Urinary bladder (tissue), 3 donors: ENCODE measurements at regions not wholly inside any gene's neighbourhood (a gene's known extent, or its start where the extent isn't known, plus 50 kb on each side); places are given as distances from the start of the nearest gene placed in this dataset.

Experiments
- DNase-seq: peaks from one replicate; pipeline ENCODE4 v3.0.0-alpha.2; 2015; ENCODE audit errors: extremely low spot score
- H3K27ac ChIP-seq: one replicate; pipeline ENCODE4 v1.5.1; 2013; ENCODE audit warnings: low read depth, mild to moderate bottlenecking, moderate library complexity
- H3K36me3 ChIP-seq: one replicate; pipeline ENCODE4 v1.6.1; 2013; ENCODE audit warnings: mild to moderate bottlenecking, moderate library complexity; ENCODE audit not compliant: insufficient read depth
- H3K4me1 ChIP-seq: one replicate; pipeline ENCODE4 v1.6.1; 2013; ENCODE audit warnings: mild to moderate bottlenecking, moderate library complexity; ENCODE audit not compliant: insufficient read depth
- H3K4me3 ChIP-seq: one replicate; pipeline ENCODE4 v1.5.1; 2013; ENCODE audit warnings: low read depth, low read length
- WGBS: extraction: QIAGEN DNeasy Blood & Tissue Kit; methylation state at CpG from one replicate; pipeline ENCODE4 v1.1.7; 2013; 5-methylcytosine and 5-hydroxymethylcytosine counted together
- donor health status: healthy with polysubstance abuse.
- donor health status: healthy.

- Histone ChIP-seq H3K36me3 (no peaks in the 10 kb centered on the region), H3K27ac (no peak overlapping the region), H3K4me1 (no peaks in the 10 kb centered on the region), H3K4me3 (no peak overlapping the region)
- no peak for DNase-seq
These were observed 244.6 kb upstream of the RND3 start for GRCh38 chr2:150732064-150732463.

- H3K36me3 ChIP-seq: no peaks in the 10 kb centered on the region
- H3K4me3 ChIP-seq: no peak overlapping the region
- no peak overlapping the region for H3K27ac ChIP-seq
- H3K4me1 ChIP-seq: no peaks in the 10 kb centered on the region
- WGBS: 90% methylated on average over 4 of the region's 4 CpGs
- no peak for DNase-seq
These were observed 242.1 kb upstream of the RND3 start for GRCh38 chr2:150729495-150729955.

- H3K36me3 ChIP-seq: no peaks in the 10 kb centered on the region
- no peak for DNase-seq
- no peaks in the 10 kb centered on the region for H3K4me1 ChIP-seq
- WGBS: 82% methylated on average over 1 of the region's 1 CpG
- no peak overlapping the region for H3K27ac ChIP-seq
- H3K4me3 ChIP-seq: no peak overlapping the region
These were observed 230.8 kb upstream of the RND3 start for GRCh38 chr2:150718280-150718679.

- Histone ChIP-seq H3K4me1 (no peaks in the 10 kb centered on the region), H3K36me3 (no peaks in the 10 kb centered on the region), H3K27ac (no peak overlapping the region), H3K4me3 (no peak overlapping the region)
- no peak for DNase-seq
- 91% methylated on average over 1 of the region's 1 CpG for WGBS
These were observed 228.7 kb upstream of the RND3 start for GRCh38 chr2:150716186-150716585.

GRCh38 chr2:150715501-150715900 is 228.0 kb upstream of the RND3 start:
- H3K36me3 ChIP-seq: no peaks in the 10 kb centered on the region
- no peak for DNase-seq
- H3K4me1 ChIP-seq: no peaks in the 10 kb centered on the region
- 94% methylated on average over 4 of the region's 4 CpGs for WGBS
- no peak overlapping the region for H3K27ac ChIP-seq
- H3K4me3 ChIP-seq: no peak overlapping the region

DNA sequence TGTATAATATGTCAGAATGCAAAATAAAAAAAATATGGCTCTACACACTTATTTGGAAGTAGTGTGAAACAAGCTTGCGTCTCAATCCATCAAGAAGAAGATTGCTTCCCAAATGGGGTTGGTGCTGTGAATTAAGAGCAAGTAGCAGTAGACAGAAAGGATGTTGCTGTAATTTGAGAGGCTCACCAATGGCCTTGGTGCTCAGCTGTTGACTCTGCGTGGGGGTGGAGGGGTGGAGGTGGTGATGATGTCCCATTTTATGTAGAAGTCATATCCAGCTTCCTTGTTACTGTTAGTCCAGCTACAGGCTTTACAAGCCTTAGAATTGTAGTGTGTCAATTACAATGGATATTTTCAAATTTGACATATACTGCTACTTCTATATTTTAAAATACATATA is 223.4 kb upstream of the RND3 start:
- DNase-seq: no peak
- no peak overlapping the region for H3K4me3 ChIP-seq
- WGBS: 74% methylated on average over 2 of the region's 2 CpGs
- no peak overlapping the region for H3K27ac ChIP-seq
- no peaks in the 10 kb centered on the region for H3K36me3 ChIP-seq
- no peaks in the 10 kb centered on the region for H3K4me1 ChIP-seq

- WGBS: 79% methylated on average over 3 of the region's 3 CpGs
- no peak for DNase-seq
- Histone ChIP-seq H3K36me3 (no peaks in the 10 kb centered on the region), H3K4me3 (no peak overlapping the region), H3K4me1 (no peaks in the 10 kb centered on the region), H3K27ac (no peak overlapping the region)
These were observed 222.6 kb upstream of the RND3 start for GRCh38 chr2:150710041-150710440.

DNA sequence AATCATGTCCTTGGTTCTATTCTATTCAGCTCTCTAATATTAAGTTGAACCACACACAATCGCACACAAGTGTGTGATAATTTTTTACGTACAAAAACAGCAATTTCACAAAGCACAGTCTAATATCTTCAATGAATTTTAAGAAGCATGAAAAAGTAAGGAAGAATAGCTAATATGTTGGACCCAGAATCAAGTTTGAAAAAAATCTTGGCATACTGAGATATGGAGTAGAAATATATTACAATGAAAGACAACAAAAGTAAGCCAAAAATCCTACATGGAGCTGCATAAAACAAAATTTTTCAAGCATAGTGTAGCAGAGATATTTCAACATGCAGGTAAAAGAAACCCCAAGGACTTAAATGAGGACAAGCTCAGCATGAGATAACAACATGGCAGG is 219.1 kb upstream of the RND3 start:
- Histone ChIP-seq H3K4me3 (no peak overlapping the region), H3K27ac (no peak overlapping the region), H3K36me3 (no peaks in the 10 kb centered on the region), H3K4me1 (no peaks in the 10 kb centered on the region)
- 87% methylated on average over 2 of the region's 2 CpGs for WGBS
- DNase-seq: no peak

GRCh38 chr2:150705767-150706166 is 218.3 kb upstream of the RND3 start:
- Histone ChIP-seq H3K4me1 (no peaks in the 10 kb centered on the region), H3K27ac (no peak overlapping the region), H3K36me3 (no peaks in the 10 kb centered on the region), H3K4me3 (no peak overlapping the region)
- WGBS: 49% methylated on average over 2 of the region's 2 CpGs
- no peak for DNase-seq

- H3K4me1 ChIP-seq: no peaks in the 10 kb centered on the region
- no peaks in the 10 kb centered on the region for H3K36me3 ChIP-seq
- H3K4me3 ChIP-seq: no peak overlapping the region
- no peak overlapping the region for H3K27ac ChIP-seq
- WGBS: 74% methylated on average over 2 of the region's 2 CpGs
- DNase-seq: no peak
These were observed 217.9 kb upstream of the RND3 start for GRCh38 chr2:150705357-150705756.

- no peak for DNase-seq
- no peak overlapping the region for H3K27ac ChIP-seq
- WGBS: 80% methylated on average over 2 of the region's 2 CpGs
These were observed 215.3 kb upstream of the RND3 start for GRCh38 chr2:150702791-150703190.

GRCh38 chr2:150700666-150701580 is 213.5 kb upstream of the RND3 start:
- 90% methylated on average over 5 of the region's 5 CpGs for WGBS
- Histone ChIP-seq H3K4me1 (no peaks in the 10 kb centered on the region), H3K36me3 (no peaks in the 10 kb centered on the region), H3K4me3 (no peak overlapping the region), H3K27ac (no peak overlapping the region)
- DNase-seq: no peak

More at GRCh38 chr2:150702791-150703190, 215.3 kb upstream of the RND3 start:
- no peaks in the 10 kb centered on the region for H3K36me3 ChIP-seq
- H3K4me1 ChIP-seq: no peaks in the 10 kb centered on the region
- no peak overlapping the region for H3K4me3 ChIP-seq

DNA sequence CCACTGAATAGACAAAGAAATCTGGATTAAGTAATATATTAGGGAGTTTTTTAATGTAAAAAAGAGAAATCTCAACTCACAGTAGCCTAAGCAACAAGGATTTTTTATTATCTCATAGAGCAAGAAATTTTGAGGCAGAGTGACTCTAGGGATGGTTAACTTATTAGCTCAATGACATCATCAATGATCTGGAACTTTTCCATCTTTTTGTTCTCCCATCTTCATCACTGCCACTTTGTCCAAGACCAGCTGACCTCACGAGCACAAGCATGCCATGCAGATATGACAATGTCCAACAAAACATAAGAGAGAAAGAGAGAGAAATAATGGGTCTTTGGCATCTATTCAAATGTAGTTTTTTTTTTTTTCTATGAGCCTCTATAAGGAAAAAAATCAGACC is 211.8 kb upstream of the RND3 start:
- no peak for DNase-seq
- H3K4me3 ChIP-seq: no peak overlapping the region
- no peak overlapping the region for H3K27ac ChIP-seq
- no peaks in the 10 kb centered on the region for H3K4me1 ChIP-seq
- 77% methylated on average over 1 of the region's 1 CpG for WGBS
- no peaks in the 10 kb centered on the region for H3K36me3 ChIP-seq

DNA sequence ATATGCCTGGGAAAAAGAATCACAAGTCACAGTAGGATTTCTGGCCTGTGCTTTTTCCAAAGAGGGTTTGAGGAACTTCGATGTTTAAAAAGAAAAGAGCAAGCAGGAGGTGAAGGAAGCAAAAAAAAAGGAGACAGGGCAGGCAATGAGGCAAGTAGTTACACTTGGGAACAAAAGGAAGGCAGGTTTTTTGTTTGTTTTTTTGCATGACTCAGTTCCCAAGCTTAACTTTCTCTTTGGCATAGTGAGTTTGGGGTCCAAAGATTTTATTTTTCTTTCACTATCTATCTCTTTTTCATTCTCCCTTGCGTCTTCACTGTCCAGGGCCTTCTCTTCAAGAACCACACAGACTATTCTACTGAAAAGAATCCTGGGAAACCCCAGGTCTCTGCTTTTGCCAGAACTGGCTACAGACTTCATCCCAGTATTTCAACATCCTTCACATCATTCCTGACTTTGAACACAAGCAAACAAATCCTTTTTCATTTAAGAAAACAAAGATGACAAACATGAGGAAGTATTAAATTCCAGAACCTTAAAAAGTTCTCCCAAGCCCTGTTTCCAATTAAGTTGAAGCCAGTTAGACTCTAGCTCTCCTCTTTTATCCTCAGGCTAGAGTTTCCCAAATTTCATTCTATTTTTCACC is 210.7 kb upstream of the RND3 start:
- Histone ChIP-seq H3K27ac (no peak overlapping the region), H3K4me1 (no peaks in the 10 kb centered on the region), H3K4me3 (no peak overlapping the region), H3K36me3 (no peaks in the 10 kb centered on the region)
- no peak for DNase-seq
- WGBS: 81% methylated on average over 2 of the region's 2 CpGs
